ENCODE measurements at regions not wholly inside any gene's neighbourhood (a gene's known extent, or its start where the extent isn't known, plus 50 kb on each side); places are given as distances from the start of the nearest gene placed in this dataset.
"Not testable (repeated sequence)": the region's sequence is repeated elsewhere in the genome, so short reads cannot be mapped to it uniquely, and the experiment has no call there.

GRCh38 chr11:67795746-67796145, 121.3 kb upstream of the ALDH3B2 start:
- no peak for TF ChIP-seq CTCF (IDR thresholded peaks at IDR 0.05; ENCODE audit: low read depth, low read length)
- no peak overlapping the region for H3K4me3 ChIP-seq (ENCODE audit: low read depth, low read length)

DNA sequence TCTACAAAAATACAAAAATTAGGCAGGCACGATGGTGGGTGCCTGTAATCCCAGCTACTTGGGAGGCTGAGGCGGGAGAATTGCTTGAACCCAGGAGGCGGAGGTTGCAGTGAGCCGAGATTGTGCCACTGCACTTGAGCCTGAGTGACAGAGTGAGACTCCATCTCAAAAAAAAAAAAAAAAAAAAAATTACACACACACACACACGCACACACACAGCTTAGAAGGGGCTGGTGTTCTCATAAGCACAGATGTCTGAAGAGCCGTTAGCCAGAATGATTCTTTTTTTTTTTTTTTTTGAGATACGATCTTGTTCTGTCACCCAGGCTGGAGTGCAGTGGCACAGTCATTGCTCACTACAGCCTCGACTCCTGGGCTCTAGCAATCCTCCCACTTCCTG, 119.3 kb upstream of the ALDH3B2 start:
- H3K4me3 ChIP-seq (ENCODE audit: low read depth, low read length): not testable (repeated sequence)

DNA sequence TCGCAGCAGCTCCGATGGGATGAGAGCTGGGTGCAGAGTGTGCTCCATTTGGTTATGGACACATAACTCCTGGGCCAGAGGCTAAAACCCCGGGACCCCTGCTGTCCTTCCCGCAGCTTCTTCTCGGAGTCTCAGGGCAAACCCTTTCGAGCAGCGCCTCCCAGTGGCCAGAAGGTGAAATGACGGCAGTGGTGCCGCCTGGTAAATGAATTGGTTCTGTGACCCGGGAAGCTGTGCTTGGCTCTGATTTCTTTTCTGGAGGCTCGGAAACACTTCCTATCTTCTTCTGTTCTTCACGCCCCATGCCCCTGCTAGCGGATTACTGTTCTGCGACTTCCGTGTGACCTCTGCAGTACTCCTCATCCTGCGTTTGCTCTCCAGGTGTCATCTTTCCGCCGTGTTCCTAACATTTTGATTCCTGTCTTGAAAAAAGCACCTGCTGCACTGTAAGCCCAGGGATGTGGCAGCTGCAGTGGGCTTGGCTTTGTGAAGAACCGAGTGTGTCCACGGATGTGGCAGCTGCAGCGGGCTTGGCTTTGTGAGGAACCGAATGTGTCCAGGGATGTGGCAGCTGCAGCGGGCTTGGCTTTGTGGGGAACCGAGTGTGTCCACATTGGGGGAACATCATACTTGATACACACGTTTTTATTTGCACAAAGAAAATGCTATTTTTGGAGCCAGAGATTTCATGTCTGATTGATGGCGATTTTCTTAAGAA, 118.0 kb upstream of the ALDH3B2 start:
- peak; percentile 31; the same call in 1 of the 2 replicates for TF ChIP-seq CTCF (IDR thresholded peaks at IDR 0.05; ENCODE audit: low read depth, low read length)
- not testable (repeated sequence) for H3K4me3 ChIP-seq (ENCODE audit: low read depth, low read length)

GRCh38 chr11:67791598-67792170, 117.3 kb upstream of the ALDH3B2 start:
- H3K4me3 ChIP-seq (ENCODE audit: low read depth, low read length): not testable (repeated sequence)

DNA sequence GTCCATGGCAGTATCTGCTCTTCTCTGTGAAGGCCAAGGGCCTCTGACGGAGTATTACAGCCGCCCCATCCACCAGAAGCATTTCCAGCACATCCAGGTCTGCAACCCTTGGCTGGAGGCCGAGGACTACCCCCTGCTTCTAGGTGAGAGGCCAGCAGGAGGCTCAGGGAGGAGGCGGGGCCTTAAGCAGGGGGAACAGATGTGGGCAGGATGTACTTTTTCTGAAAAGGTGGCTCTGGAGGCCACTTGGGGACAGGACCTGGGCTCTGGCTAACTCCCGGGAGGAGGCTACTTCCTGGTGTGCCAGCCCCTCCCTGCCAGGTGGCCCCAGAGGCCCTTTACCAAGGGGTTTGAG, 113.9 kb upstream of the ALDH3B2 start:
- H3K4me3 ChIP-seq (ENCODE audit: low read depth, low read length): not testable (repeated sequence)

DNA sequence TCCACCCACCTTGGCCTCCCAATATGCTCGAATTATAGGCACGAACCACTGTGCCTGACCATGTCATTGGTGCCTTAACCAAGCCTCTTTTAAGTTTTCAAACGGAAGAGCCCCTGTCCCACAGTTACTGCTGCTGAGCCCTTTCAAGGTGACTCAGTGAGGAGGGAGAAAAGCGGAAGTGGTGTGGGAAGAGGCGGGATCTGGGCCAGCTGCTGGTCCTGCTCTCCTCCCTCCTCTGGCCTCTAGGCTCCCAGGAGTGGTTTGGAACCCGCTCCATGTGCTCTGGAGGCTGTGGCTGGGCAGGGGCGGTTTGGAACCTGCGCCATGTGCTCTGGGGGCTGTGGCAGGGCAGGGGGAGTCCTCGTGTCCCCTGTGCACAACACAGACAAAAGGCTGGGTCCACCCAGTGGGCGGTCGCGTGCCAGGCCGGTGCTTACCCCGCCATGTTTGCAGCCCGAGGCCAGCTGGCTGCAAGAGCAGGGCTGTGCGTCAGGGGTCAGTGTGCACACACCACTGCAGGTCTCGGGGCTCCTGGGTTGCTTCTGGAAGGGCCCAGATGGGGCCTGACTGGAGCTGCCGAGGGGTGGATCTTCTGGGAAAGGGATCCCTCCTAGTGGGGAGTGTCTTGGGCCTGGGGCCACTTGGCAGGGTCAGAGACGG, 113.4 kb upstream of the ALDH3B2 start:
- not testable (repeated sequence) for H3K4me3 ChIP-seq (ENCODE audit: low read depth, low read length)

GRCh38 chr11:67781967-67782366, 107.5 kb upstream of the ALDH3B2 start:
- H3K4me3 ChIP-seq (ENCODE audit: low read depth, low read length): not testable (repeated sequence)

DNA sequence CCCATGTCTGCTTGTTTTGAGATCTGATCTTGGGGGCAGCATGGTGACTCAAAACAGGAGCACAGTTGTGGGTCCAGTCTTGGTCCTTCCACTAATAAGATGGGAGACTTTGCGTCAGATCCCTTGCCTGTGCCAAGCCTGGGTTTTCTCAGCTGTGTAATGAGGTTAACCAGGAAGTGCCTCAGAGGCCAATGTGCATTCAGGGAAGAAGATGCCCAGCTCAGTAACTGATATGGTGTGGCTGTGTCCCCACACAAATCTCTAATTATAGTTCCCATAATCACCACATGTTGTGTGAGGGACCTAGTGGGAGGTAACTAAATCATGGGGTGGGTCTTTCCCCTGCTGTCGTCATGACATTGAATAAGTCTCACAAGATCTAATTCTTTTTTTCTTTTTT, 107.1 kb upstream of the ALDH3B2 start:
- H3K4me3 ChIP-seq (ENCODE audit: low read depth, low read length): not testable (repeated sequence)

GRCh38 chr11:67780056-67780455, 105.6 kb upstream of the ALDH3B2 start:
- TF ChIP-seq CTCF (IDR thresholded peaks at IDR 0.05; ENCODE audit: low read depth, low read length): no peak

DNA sequence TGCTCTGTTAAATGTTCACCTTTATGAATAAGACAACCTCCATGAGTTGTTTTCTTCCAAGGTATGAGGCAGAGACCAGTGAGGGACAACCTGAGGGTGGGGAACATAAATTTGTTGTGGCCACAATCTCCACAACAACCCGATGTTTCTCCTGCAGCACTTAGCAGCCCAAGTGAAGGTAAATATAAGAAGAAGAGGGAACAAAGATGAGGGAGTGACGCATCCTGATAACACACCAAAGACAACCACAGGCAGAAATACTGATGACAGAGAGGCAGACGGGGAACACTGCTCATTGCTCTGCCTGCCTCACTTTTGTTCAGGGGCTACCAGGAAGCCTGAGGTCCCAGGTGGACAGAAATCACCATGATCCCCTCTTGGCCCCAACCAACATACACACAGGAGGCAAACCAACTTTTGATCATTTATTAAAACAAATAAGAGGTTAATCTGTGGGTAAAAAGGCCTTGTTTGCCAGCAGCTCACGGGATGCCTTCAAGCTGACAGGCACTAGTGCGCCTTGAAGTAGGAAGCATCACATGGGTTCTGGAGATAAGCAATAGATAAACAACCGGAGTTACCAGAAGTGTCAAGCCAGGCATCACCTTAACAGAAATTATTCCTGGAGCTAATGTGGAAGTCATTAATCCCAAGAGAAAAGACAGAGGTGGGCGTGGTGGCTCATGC, 104.9 kb upstream of the ALDH3B2 start:
- not testable (repeated sequence) for H3K4me3 ChIP-seq (ENCODE audit: low read depth, low read length)

More at GRCh38 chr11:67780056-67780455, 105.6 kb upstream of the ALDH3B2 start:
- no peak overlapping the region for H3K4me3 ChIP-seq (ENCODE audit: low read depth, low read length)

DNA sequence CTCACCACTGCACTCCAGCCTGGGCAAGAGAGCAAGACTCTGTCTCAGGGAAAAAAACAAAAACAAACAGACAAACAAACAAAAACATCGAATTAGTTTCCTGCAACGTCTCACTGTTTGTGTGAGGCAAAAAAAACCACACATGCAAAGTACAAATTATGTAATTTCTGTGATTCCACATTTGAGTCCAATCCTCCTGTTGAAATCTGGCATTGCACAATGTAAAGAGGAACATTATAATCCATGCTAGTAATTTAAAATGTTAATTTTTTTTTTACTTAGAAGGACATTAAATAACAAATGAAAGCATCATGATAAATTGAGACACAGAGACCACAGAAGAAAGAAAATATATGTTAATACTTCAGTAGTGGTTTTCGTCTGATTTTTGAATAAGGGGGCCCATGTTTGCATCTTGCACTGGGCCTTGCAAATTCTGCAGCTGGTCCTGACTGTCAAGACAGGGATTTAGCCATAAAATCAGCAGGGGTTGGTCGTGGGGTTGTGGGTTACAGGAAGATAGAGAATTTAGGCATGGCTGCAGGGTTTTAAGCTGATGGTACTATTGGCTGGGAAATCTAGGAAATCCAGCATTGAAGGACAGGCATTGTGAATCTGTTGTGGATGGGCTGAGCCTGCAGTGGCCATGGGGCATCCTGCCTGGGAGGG, 102.6 kb upstream of the ALDH3B2 start:
- no peak for TF ChIP-seq CTCF (IDR thresholded peaks at IDR 0.05; ENCODE audit: low read depth, low read length)
- H3K4me3 ChIP-seq (ENCODE audit: low read depth, low read length): no peak overlapping the region

DNA sequence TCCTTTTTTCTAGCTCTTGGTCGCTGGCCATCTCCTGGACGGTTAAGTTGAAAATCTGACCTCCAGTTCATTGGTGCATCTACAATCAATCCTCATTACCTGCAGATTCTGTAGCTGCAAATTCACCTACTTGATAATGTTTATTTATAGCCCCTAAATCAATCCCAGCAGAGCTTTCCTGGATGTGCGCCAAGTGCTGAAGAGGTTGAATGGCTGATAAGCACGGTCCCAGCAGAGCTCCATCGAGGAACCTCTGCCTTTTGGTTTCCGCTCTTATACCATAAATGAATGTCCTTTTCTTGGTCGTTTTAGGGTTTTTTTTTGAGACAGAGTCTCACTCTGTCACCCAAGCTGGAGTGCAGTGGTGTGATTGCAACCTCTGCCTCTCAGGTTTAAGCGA, 99.8 kb upstream of the ALDH3B2 start:
- H3K4me3 ChIP-seq (ENCODE audit: low read depth, low read length): not testable (repeated sequence)

DNA sequence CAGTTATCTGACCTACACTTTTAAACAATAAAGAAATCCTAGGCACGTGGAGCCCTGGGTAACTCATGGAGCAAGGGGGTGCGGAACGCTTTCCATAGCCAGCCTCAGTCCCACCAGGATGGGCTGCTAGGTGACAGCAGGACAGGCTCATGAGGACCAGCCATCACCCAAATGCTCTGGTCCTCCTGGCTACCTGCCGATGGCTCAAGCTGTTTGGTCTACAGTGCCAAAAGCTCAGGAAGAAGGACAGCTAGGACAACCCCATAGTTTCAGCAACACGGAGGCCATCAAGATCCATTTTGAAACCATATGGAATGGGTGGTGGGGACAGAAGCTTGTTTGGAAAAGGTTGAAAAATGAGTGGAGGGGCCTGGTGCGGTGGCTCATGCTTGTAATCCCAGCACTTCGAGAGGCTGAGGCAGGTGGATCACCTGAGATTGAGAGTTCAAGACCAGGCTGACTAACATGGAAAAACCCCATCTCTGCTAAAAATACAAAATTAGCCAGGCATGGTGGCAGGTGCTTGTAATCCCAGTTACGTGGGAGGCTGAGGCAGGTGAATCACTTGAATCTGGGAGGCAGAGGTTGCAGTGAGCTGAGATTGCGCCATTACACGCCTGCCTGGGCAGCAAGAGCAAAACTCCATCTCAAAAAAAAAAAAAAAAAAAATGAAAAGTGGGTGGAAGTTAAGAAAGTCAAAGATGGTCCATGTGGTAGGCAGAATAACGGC, 93.7 kb upstream of the ALDH3B2 start:
- H3K4me3 ChIP-seq (ENCODE audit: low read depth, low read length): not testable (repeated sequence)

DNA sequence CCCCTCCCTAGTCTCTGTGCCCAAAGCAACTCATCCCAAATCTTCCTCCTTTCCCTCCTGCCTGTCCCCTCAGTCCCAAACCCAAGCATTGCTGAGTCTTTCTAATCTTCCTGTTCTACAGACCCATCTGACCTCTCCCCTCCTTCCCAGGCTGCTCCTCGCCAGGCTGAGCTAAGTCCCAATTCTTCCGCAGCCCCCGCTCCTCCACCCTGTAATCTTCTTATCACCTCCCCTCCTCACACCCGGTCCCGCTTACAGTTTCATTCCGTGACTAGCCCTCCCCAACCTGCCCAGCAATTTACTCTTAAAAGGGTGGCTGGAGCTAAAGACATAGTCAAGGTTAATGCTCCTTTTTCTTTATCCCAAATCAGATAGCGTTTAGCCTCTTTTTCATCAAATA, 86.8 kb upstream of the ALDH3B2 start:
- not testable (repeated sequence) for H3K4me3 ChIP-seq (ENCODE audit: low read depth, low read length)
